ENCODE measurements at regions not wholly inside any gene's neighbourhood (a gene's known extent, or its start where the extent isn't known, plus 50 kb on each side); places are given as distances from the start of the nearest gene placed in this dataset.

- TF ChIP-seq CTCF (IDR thresholded peaks at IDR 0.05; ENCODE audit: insufficient read depth, low read length) (no peak), POLR2AphosphoS5 (IDR thresholded peaks at IDR 0.05; ENCODE audit: low read depth) (no peak), REST (IDR thresholded peaks at IDR 0.05; ENCODE audit: insufficient replicate concordance, low read depth) (no peak), SPI1 (IDR thresholded peaks at IDR 0.05; ENCODE audit: borderline replicate concordance, low read depth) (no peak)
Measured at GRCh38 chr12:45627407-45628069, 102.0 kb upstream of the ARID2 start.

Data from HL-60 (cell line).